SU-DHL-6 (cell line): ENCODE measurements at regions not wholly inside any gene's neighbourhood (a gene's known extent, or its start where the extent isn't known, plus 50 kb on each side); places are given as distances from the start of the nearest gene placed in this dataset.

Experiments
- H2AFZ ChIP-seq: fragments of 200-600 bp; sonication (generic); 2 replicates; pipeline ENCODE4 v1.6.1; 2014; ENCODE audit warnings: low read depth, mild to moderate bottlenecking, moderate library complexity, mixed read lengths, antibody characterized with exemption, low read length; ENCODE audit not compliant: severe bottlenecking
- H3F3A ChIP-seq: fragments of 200-600 bp; shearing (Covaris generic); 2 replicates; pipeline ENCODE4 v1.6.0; 2016; ENCODE audit warnings: antibody characterized with exemption, mild to moderate bottlenecking; ENCODE audit not compliant: insufficient read depth
- H3K27ac ChIP-seq: fragments of 200-600 bp; sonication (generic); 2 replicates; pipeline ENCODE4 v1.5.1; 2016; ENCODE audit warnings: low read depth, mild to moderate bottlenecking, low read length, moderate library complexity, mixed read lengths
- H3K27me3 ChIP-seq: fragments of 200-600 bp; sonication (generic), shearing (Covaris generic); 2 replicates; pipeline ENCODE4 v1.6.0; 2014; ENCODE audit warnings: mild to moderate bottlenecking, low read length
- H3K36me3 ChIP-seq: fragments of 200-600 bp; sonication (generic); 2 replicates; pipeline ENCODE4 v1.6.1; 2014; ENCODE audit warnings: mild to moderate bottlenecking, low read length, mixed read lengths
- H3K4me2 ChIP-seq: fragments of 300-600, 200-600 bp; shearing (Covaris generic), sonication (generic); 2 replicates; pipeline ENCODE4 v1.6.0; 2014; ENCODE audit warnings: low read length, low read depth, mild to moderate bottlenecking; ENCODE audit not compliant: poor library complexity, severe bottlenecking
- H3K4me3 ChIP-seq: fragments of 200-600 bp; sonication (generic); 2 replicates; pipeline ENCODE4 v1.5.1; 2014; ENCODE audit warnings: antibody characterized with exemption, low read length, mild to moderate bottlenecking, mixed read lengths; ENCODE audit not compliant: insufficient read depth, poor library complexity, severe bottlenecking
- H3K79me2 ChIP-seq: fragments of 200-600 bp; sonication (generic); 2 replicates; pipeline ENCODE4 v1.6.1; 2014; ENCODE audit warnings: mild to moderate bottlenecking, low read length, moderate library complexity; ENCODE audit not compliant: insufficient read depth
- H3K9ac ChIP-seq: fragments of 200-600 bp; sonication (generic); 2 replicates; pipeline ENCODE4 v1.7.0; 2014; ENCODE audit warnings: mild to moderate bottlenecking, low read length
- H3K9me2 ChIP-seq: fragments of 200-600 bp; sonication (generic); replicated peaks from 2 replicates; pipeline ENCODE4 v1.6.1; 2014; ENCODE audit warnings: low read length; ENCODE audit not compliant: insufficient read depth
- H3K9me3 ChIP-seq: fragments of 200-600 bp; sonication (generic); 2 replicates; pipeline ENCODE4 v1.6.1; 2014; ENCODE audit warnings: low read length, mixed read lengths; ENCODE audit not compliant: insufficient read depth
- H4K20me1 ChIP-seq: fragments of 200-600 bp; sonication (generic); 2 replicates; pipeline ENCODE4 v1.6.1; 2014; ENCODE audit warnings: low read depth, mild to moderate bottlenecking, antibody characterized with exemption, low read length, moderate library complexity, mixed read lengths
- EZH2phosphoT487 ChIP-seq: fragments of 200-600 bp; sonication (generic), shearing (Covaris generic); conservative IDR thresholded peaks from 2 replicates; pipeline ENCODE4 v1.6.1; 2018; ENCODE audit warnings: mild to moderate bottlenecking, antibody characterized with exemption, low read length, moderate library complexity, mixed read lengths
- TF ChIP-seq, protein P1 (sequence below): fragments of 200-600 bp; sonication (generic); IDR thresholded peaks from one replicate; pipeline ENCODE4 v1.5.1; 2017; ENCODE audit warnings: antibody characterized with exemption, mild to moderate bottlenecking, low read length, moderate library complexity; ENCODE audit not compliant: insufficient read depth, poor library complexity, severe bottlenecking

DNA sequence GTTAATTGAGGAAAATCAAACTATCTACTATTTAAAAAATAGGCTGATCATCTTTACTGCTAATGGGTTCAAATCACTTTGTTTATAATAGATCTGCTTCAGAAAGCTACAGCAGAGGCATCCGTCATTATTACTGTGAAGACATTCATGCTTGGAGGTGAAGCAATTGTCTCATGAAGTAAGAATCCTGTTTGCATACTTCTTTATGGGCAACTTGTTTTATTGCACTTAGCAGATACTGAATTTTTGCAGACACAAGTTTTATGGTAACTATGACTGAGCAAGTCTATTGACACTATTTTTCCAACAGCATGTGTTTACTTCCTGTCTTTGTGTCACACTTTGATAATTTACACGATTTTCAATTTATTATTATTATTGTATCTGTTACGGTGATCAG is 573.9 kb downstream of the RFPL4B start:
- H3K4me2 ChIP-seq = no peak overlapping the region
- no peak overlapping the region for H3K4me3 ChIP-seq
- no peaks in the 10 kb centered on the region for H3K9me2 ChIP-seq
- no peaks in the 10 kb centered on the region for H3F3A ChIP-seq
- no peaks in the 10 kb centered on the region for H4K20me1 ChIP-seq
- no peaks in the 10 kb centered on the region for H3K9me3 ChIP-seq
- TF ChIP-seq, protein P1, sequence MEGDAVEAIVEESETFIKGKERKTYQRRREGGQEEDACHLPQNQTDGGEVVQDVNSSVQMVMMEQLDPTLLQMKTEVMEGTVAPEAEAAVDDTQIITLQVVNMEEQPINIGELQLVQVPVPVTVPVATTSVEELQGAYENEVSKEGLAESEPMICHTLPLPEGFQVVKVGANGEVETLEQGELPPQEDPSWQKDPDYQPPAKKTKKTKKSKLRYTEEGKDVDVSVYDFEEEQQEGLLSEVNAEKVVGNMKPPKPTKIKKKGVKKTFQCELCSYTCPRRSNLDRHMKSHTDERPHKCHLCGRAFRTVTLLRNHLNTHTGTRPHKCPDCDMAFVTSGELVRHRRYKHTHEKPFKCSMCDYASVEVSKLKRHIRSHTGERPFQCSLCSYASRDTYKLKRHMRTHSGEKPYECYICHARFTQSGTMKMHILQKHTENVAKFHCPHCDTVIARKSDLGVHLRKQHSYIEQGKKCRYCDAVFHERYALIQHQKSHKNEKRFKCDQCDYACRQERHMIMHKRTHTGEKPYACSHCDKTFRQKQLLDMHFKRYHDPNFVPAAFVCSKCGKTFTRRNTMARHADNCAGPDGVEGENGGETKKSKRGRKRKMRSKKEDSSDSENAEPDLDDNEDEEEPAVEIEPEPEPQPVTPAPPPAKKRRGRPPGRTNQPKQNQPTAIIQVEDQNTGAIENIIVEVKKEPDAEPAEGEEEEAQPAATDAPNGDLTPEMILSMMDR = no peak
- no peak for TF ChIP-seq EZH2phosphoT487
- no peak overlapping the region for H2AFZ ChIP-seq
- H3K9ac ChIP-seq = no peak overlapping the region
- no peaks in the 10 kb centered on the region for H3K27me3 ChIP-seq
- no peaks in the 10 kb centered on the region for H3K36me3 ChIP-seq
- no peaks in the 10 kb centered on the region for H3K79me2 ChIP-seq
- no peak overlapping the region for H3K27ac ChIP-seq

DNA sequence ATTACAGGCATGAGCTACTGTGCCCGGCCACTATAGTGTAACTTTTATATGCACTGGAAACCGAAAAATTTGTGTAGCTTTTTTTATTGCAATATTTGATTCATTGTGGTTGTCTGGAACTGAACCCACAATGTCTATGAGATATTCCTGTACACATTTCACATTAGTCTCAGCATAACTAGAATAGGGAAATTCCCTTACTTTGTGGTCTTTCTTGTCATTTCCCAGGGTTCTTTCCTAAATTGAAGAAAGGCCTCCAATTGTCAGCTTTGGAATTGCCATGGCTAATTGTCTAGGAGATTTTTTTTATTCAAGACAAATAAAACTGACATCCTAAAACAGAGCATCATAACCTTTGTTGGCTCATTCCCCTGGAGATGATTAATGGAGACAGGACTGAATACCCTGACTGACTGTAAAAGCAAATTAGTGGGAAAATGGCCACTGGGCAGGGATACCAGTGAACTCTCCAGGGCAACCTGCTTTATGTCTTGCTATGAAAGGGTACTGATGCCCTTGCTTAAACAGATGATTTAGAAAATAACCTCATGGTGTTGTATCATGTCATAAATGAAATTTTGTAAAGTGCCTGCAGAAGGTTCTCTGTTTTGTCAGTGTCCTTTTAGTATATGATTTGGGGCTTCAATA is 576.9 kb downstream of the RFPL4B start:
- Histone ChIP-seq H3K9ac (no peak overlapping the region), H3K4me2 (no peak overlapping the region), H3K9me3 (no peaks in the 10 kb centered on the region), H4K20me1 (no peaks in the 10 kb centered on the region), H2AFZ (no peak overlapping the region), H3K27me3 (no peaks in the 10 kb centered on the region), H3K4me3 (no peak overlapping the region), H3F3A (no peaks in the 10 kb centered on the region), H3K79me2 (no peaks in the 10 kb centered on the region), H3K36me3 (no peaks in the 10 kb centered on the region), H3K9me2 (no peaks in the 10 kb centered on the region), H3K27ac (no peak overlapping the region)
- TF ChIP-seq EZH2phosphoT487 = no peak
- TF ChIP-seq, protein P1 = no peak

DNA sequence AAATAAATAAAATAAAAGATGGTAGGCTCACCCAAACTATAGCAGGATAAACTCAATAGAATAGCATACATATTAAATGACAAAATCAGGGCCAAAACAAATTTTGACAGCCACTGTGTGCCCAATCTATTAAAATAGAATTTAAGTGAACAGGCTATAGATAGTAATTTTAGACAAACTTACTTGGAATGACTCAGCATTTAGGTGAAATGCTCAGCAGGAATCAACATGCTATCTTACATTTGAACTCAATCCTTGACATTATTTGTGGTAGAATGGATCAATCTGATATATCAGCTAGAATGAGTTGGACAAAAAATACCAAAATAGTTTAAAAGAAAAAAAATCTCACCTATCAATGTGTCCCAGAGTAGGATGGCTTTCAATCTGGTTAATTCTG is 578.6 kb downstream of the RFPL4B start:
- Histone ChIP-seq H3K4me2 (no peak overlapping the region), H3F3A (no peaks in the 10 kb centered on the region), H3K9me3 (no peaks in the 10 kb centered on the region), H3K79me2 (no peaks in the 10 kb centered on the region), H3K27me3 (no peaks in the 10 kb centered on the region), H3K4me3 (no peak overlapping the region), H3K9me2 (no peaks in the 10 kb centered on the region), H3K36me3 (no peaks in the 10 kb centered on the region), H3K27ac (no peak overlapping the region), H4K20me1 (no peaks in the 10 kb centered on the region), H2AFZ (no peak overlapping the region), H3K9ac (no peak overlapping the region)
- TF ChIP-seq EZH2phosphoT487 = no peak
- TF ChIP-seq, protein P1 = no peak
